Caco-2 (cell line): ENCODE measurements at regions not wholly inside any gene's neighbourhood (a gene's known extent, or its start where the extent isn't known, plus 50 kb on each side); places are given as distances from the start of the nearest gene placed in this dataset.

ENCODE experiments used
- BruUV-seq: library from RNA; stranded (reverse); fragments of 400-500 nt; replicated peaks from 2 replicates; lab custom pipeline; 2021; lab: Mats Ljungman, UMichigan
- CTCF ChIA-PET: fragments of 300-600 bp; sonication (Branson Sonifier 250); formaldehyde crosslinking; loops from one replicate; lab custom pipeline; 2022; ENCODE audit warnings: antibody characterized with exemption; lab: Charles Lee
- POLR2A ChIA-PET: fragments of 300-600 bp; sonication (Branson Sonifier 250); formaldehyde crosslinking; loops from one replicate; lab custom pipeline; 2022; ENCODE audit warnings: antibody characterized with exemption; lab: Charles Lee
- DNase-seq, 2 experiments: peaks; one replicate each; pipeline versions ENCODE4 v3.0.0 to v3.0.0-alpha.2; 2020 to 2022
- H3K27me3 ChIP-seq: replicated peaks from 2 replicates; pipeline ENCODE4 v1.6.0; 2011; ENCODE audit warnings: low read length; ENCODE audit not compliant: control insufficient read depth, insufficient read depth
- H3K36me3 ChIP-seq: 2 replicates; pipeline ENCODE4 v1.5.1; 2011; ENCODE audit warnings: low read length; ENCODE audit not compliant: control insufficient read depth, insufficient read depth
- H3K4me1 ChIP-seq: fragments of 250-450 bp; sonication (Bioruptor Pico); 2 replicates; pipeline ENCODE4 v1.5.1; 2020; ENCODE audit warnings: mild to moderate bottlenecking
- H3K4me3 ChIP-seq: 2 replicates; pipeline ENCODE4 v1.5.1; 2011; ENCODE audit warnings: low read depth, mild to moderate bottlenecking, control low read depth, low read length
- H3K9me3 ChIP-seq: fragments of 250-450 bp; sonication (Bioruptor Pico); 2 replicates; pipeline ENCODE4 v1.5.1; 2020; ENCODE audit warnings: mild to moderate bottlenecking, moderate library complexity
- H3K27ac Mint-ChIP-seq: one replicate; pipeline ENCODE4 v1.8.0; 2022; ENCODE audit warnings: mixed read lengths; ENCODE audit not compliant: unreplicated experiment
- H3K27me3 Mint-ChIP-seq: one replicate; pipeline ENCODE4 v1.8.0; 2022; ENCODE audit warnings: mixed read lengths; ENCODE audit not compliant: insufficient read depth, unreplicated experiment
- H3K36me3 Mint-ChIP-seq: one replicate; pipeline ENCODE4 v1.8.0; 2022; ENCODE audit warnings: mild to moderate bottlenecking, mixed read lengths; ENCODE audit not compliant: insufficient read depth, unreplicated experiment
- H3K4me1 Mint-ChIP-seq: one replicate; pipeline ENCODE4 v1.8.0; 2022; ENCODE audit warnings: low read depth, mixed read lengths; ENCODE audit not compliant: unreplicated experiment
- H3K4me3 Mint-ChIP-seq: one replicate; pipeline ENCODE4 v1.8.0; 2022; ENCODE audit warnings: mild to moderate bottlenecking, moderate library complexity, mixed read lengths; ENCODE audit not compliant: unreplicated experiment
- H3K9me3 Mint-ChIP-seq: one replicate; pipeline ENCODE4 v1.8.0; 2022; ENCODE audit warnings: mixed read lengths; ENCODE audit not compliant: unreplicated experiment
- CTCF ChIP-seq, 2 experiments: fragments of 200-600 bp in 1 of 2; IDR thresholded peaks; 1 replicate in 1 of 2; 2 replicates in 1 of 2; pipeline versions ENCODE4 v1.5.1 to v1.8.0; 2011 to 2022; ENCODE audit warnings: antibody characterized with exemption in 1 of 2, control low read depth in 1 of 2, inconsistent platforms in 1 of 2, low read depth in 1 of 2, low read length in 1 of 2, mild to moderate bottlenecking in 1 of 2, moderate library complexity in 1 of 2; ENCODE audit not compliant: insufficient read depth in 1 of 2, severe bottlenecking in 1 of 2, unreplicated experiment in 1 of 2
- intact Hi-C: fragments of 100-400 bp; cut with micrococcal nuclease; formaldehyde crosslinking; loops from one replicate; pipeline ENCODE4 v1.10.0; 2022; ENCODE audit not compliant: unreplicated experiment

- Histone ChIP-seq H3K4me3 (no peak overlapping the region), H3K27me3 (no peaks in the 10 kb centered on the region), H3K9me3 (no peaks in the 10 kb centered on the region), H3K4me1 (peaks cover 25% of the 10 kb centered on the region), H3K36me3 (no peaks in the 10 kb centered on the region)
- Mint-ChIP-seq H3K27ac (no peak overlapping the region), H3K4me1 (peaks cover 10% of the 10 kb centered on the region), H3K4me3 (no peak overlapping the region), H3K36me3 (no peaks in the 10 kb centered on the region), H3K9me3 (no peaks in the 10 kb centered on the region), H3K27me3 (peaks cover 5% of the 10 kb centered on the region)
- no TSS peak for BruUV-seq
- intact Hi-C loops: no loop called here
- ChIA-PET POLR2A (no interaction called here), CTCF (no interaction called here)
- TF ChIP-seq CTCF (IDR thresholded peaks at IDR 0.05; ENCODE audit: insufficient read depth in 1 of 2, low read depth in 1 of 2, low read length in 1 of 2, severe bottlenecking in 1 of 2, unreplicated experiment in 1 of 2): no peak
- DNase-seq: no peak
Measured at GRCh38 chr3:71975573-71975972, 190.6 kb upstream of the PROK2 start.

- CTCF ChIA-PET: no interaction called here
- BruUV-seq: no TSS peak
- peaks cover 20% of the 10 kb centered on the region for H3K4me1 ChIP-seq
- TF ChIP-seq CTCF (IDR thresholded peaks at IDR 0.05; ENCODE audit: insufficient read depth in 1 of 2, low read depth in 1 of 2, low read length in 1 of 2, severe bottlenecking in 1 of 2, unreplicated experiment in 1 of 2): no peak
- no peaks in the 10 kb centered on the region for H3K9me3 ChIP-seq
- POLR2A ChIA-PET: no interaction called here
- Mint-ChIP-seq H3K9me3 (no peaks in the 10 kb centered on the region), H3K27ac (no peak overlapping the region), H3K27me3 (peaks cover 5% of the 10 kb centered on the region), H3K4me3 (no peak overlapping the region), H3K36me3 (no peaks in the 10 kb centered on the region), H3K4me1 (peaks cover 10% of the 10 kb centered on the region)
- H3K27me3 ChIP-seq: no peaks in the 10 kb centered on the region
- DNase-seq: no peak
- H3K36me3 ChIP-seq: no peaks in the 10 kb centered on the region
- no peak overlapping the region for H3K4me3 ChIP-seq
- intact Hi-C loops: no loop called here
Measured at GRCh38 chr3:71974786-71975185, 189.8 kb upstream of the PROK2 start.

GRCh38 chr3:71973274-71974030 is 188.5 kb upstream of the PROK2 start:
- H3K9me3 ChIP-seq: no peaks in the 10 kb centered on the region
- intact Hi-C loops: no loop called here
- no TSS peak for BruUV-seq
- ChIA-PET CTCF (no interaction called here), POLR2A (no interaction called here)
- Mint-ChIP-seq H3K27ac (no peak overlapping the region), H3K27me3 (peaks cover 5% of the 10 kb centered on the region), H3K4me3 (no peak overlapping the region), H3K4me1 (no peaks in the 10 kb centered on the region), H3K36me3 (no peaks in the 10 kb centered on the region), H3K9me3 (no peaks in the 10 kb centered on the region)
- H3K36me3 ChIP-seq: no peaks in the 10 kb centered on the region
- no peak for DNase-seq
- H3K4me1 ChIP-seq: peaks cover 10% of the 10 kb centered on the region
- no peaks in the 10 kb centered on the region for H3K27me3 ChIP-seq
- no peak for TF ChIP-seq CTCF (IDR thresholded peaks at IDR 0.05; ENCODE audit: insufficient read depth in 1 of 2, low read depth in 1 of 2, low read length in 1 of 2, severe bottlenecking in 1 of 2, unreplicated experiment in 1 of 2)
- H3K4me3 ChIP-seq: no peak overlapping the region
